ENCODE measurements at regions not wholly inside any gene's neighbourhood (a gene's known extent, or its start where the extent isn't known, plus 50 kb on each side); places are given as distances from the start of the nearest gene placed in this dataset.
A peak's percentile ranks its signal among the peaks of the same experiment; 100 is the strongest.

DNA sequence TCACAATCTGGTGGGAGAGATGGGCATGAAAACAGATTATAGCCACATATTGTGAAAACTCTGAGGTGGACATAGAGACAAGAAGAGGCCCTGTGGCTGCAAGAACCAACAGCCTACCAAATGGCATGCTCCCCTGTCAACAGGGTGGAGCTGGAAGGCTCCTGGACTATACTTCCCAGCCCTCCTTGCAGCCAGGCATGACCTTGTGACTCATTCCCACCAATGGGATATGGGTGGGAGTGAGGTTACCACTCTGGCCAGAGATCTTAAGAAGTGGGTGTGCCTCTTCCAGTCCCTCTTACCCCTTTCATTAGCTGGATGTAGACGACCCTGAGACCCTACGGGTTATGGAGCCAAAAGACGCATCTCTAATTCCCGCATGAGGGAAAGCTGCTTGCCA is 126.4 kb upstream of the ZBED5 start:
- Mint-ChIP-seq H3K9me3 (no peaks in the 10 kb centered on the region), H3K27me3 (no peaks in the 10 kb centered on the region), H3K4me1 (ENCODE audit: low read depth) (no peaks in the 10 kb centered on the region), H3K4me3 (no peak overlapping the region), H3K36me3 (ENCODE audit: low read depth) (no peaks in the 10 kb centered on the region), H3K27ac (no peak overlapping the region)
- ATAC-seq (ENCODE audit: poor library complexity) (no peak), DNase-seq (no peak)
- no peaks in the 10 kb centered on the region for H3K4me1 ChIP-seq (ENCODE audit: insufficient read depth, low read length)
- H3K27me3 ChIP-seq (ENCODE audit: control insufficient read depth in 1 of 2, insufficient read depth in 2 of 2, low read length in 2 of 2) = peaks cover 0 to 4% of the 10 kb centered on the region in 2 experiments
- no peaks in the 10 kb centered on the region for H3K36me3 ChIP-seq (ENCODE audit: insufficient read depth, low read length)
- no peak overlapping the region for H3K4me3 ChIP-seq (ENCODE audit: low read length)
- intact Hi-C loops (cut with DNase I, micrococcal nuclease) = no loop called here
- TF ChIP-seq, protein P1, sequence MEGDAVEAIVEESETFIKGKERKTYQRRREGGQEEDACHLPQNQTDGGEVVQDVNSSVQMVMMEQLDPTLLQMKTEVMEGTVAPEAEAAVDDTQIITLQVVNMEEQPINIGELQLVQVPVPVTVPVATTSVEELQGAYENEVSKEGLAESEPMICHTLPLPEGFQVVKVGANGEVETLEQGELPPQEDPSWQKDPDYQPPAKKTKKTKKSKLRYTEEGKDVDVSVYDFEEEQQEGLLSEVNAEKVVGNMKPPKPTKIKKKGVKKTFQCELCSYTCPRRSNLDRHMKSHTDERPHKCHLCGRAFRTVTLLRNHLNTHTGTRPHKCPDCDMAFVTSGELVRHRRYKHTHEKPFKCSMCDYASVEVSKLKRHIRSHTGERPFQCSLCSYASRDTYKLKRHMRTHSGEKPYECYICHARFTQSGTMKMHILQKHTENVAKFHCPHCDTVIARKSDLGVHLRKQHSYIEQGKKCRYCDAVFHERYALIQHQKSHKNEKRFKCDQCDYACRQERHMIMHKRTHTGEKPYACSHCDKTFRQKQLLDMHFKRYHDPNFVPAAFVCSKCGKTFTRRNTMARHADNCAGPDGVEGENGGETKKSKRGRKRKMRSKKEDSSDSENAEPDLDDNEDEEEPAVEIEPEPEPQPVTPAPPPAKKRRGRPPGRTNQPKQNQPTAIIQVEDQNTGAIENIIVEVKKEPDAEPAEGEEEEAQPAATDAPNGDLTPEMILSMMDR (IDR thresholded peaks at IDR 0.05) = no peak
- CTCF ChIA-PET = interaction anchor here (0.8 kb wide), 1 partner anchor 9 kb away, joined by 3 read pairs; no protein-coding TSS in a partner anchor
- H3K9me3 ChIP-seq (ENCODE audit: control insufficient read depth in 1 of 2, insufficient read depth in 1 of 2, low read length in 2 of 2) = peaks cover 0 to 6% of the 10 kb centered on the region in 2 experiments
- POLR2A ChIA-PET = no interaction called here
- no peak overlapping the region for H3K27ac ChIP-seq (ENCODE audit: low read depth in 1 of 2, low read length in 2 of 2)

DNA sequence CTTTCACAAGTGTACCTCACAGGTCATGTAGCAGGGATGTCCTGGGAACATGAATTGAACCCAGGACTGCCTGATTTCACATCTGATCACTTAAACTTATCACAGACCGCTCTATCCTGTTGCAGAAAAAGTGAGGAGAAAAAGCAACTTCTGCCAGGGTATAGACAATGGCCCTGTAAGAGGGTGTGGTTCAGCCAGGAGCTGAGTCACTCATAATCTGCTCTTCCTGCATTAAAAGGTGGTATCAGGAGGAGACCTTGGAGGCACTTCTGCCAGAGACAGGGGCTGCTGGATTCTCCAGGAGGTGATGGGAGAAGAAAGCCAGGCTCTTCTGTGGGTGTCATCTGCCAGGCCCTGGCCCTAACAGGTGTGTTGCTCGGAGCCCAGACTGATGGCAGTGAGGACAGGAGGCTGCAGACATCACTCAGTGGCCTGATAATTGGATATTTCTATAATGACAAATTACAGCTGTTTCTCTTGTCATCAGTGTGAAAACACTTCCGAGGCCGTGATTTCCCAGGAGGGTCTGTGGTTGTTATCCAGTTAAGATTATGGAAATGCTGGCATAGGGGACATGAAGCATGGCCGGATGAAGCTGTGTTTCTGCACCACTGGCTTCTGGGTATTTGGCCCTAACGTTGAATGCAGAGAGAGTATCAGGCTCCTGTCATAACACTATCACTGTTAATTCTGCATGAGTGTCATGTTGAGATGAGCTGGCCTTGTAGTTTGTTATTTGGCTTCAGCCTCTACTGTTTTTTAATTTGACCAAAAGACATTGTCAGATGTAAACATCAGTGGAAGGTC is 125.1 kb upstream of the ZBED5 start:
- Histone ChIP-seq H3K36me3 (ENCODE audit: insufficient read depth, low read length) (no peaks in the 10 kb centered on the region), H3K27me3 (ENCODE audit: control insufficient read depth in 1 of 2, insufficient read depth in 2 of 2, low read length in 2 of 2) (peaks cover 0 to 4% of the 10 kb centered on the region in 2 experiments), H3K4me3 (ENCODE audit: low read length) (no peak overlapping the region), H3K9me3 (ENCODE audit: control insufficient read depth in 1 of 2, insufficient read depth in 1 of 2, low read length in 2 of 2) (peaks cover 0 to 6% of the 10 kb centered on the region in 2 experiments), H3K4me1 (ENCODE audit: insufficient read depth, low read length) (no peaks in the 10 kb centered on the region), H3K27ac (ENCODE audit: low read depth in 1 of 2, low read length in 2 of 2) (no peak overlapping the region)
- Mint-ChIP-seq H3K36me3 (ENCODE audit: low read depth) (no peaks in the 10 kb centered on the region), H3K27me3 (no peaks in the 10 kb centered on the region), H3K4me3 (no peak overlapping the region), H3K9me3 (no peaks in the 10 kb centered on the region), H3K27ac (no peak overlapping the region), H3K4me1 (ENCODE audit: low read depth) (no peaks in the 10 kb centered on the region)
- TF ChIP-seq, protein P1 (IDR thresholded peaks at IDR 0.05) = no peak
- CTCF ChIA-PET = interaction anchor here (0.7 kb wide), 1 partner anchor 190 kb away, joined by 3 read pairs; no protein-coding TSS in a partner anchor
- POLR2A ChIA-PET = no interaction called here
- intact Hi-C loops (cut with DNase I, micrococcal nuclease) = no loop called here
- no peak for DNase-seq
- no peak for ATAC-seq (ENCODE audit: poor library complexity)

GRCh38 chr11:10979529-10979928 is 121.7 kb upstream of the ZBED5 start:
- H3K4me1 Mint-ChIP-seq (ENCODE audit: low read depth) = no peaks in the 10 kb centered on the region
- Histone ChIP-seq H3K4me1 (ENCODE audit: insufficient read depth, low read length) (no peaks in the 10 kb centered on the region), H3K27ac (ENCODE audit: low read depth in 1 of 2, low read length in 2 of 2) (no peak overlapping the region), H3K27me3 (ENCODE audit: control insufficient read depth in 1 of 2, insufficient read depth in 2 of 2, low read length in 2 of 2) (peaks cover 0 to 4% of the 10 kb centered on the region in 2 experiments), H3K36me3 (ENCODE audit: insufficient read depth, low read length) (no peaks in the 10 kb centered on the region), H3K9me3 (ENCODE audit: control insufficient read depth in 1 of 2, insufficient read depth in 1 of 2, low read length in 2 of 2) (peaks cover 0 to 6% of the 10 kb centered on the region in 2 experiments), H3K4me3 (ENCODE audit: low read length) (no peak overlapping the region)
- no peaks in the 10 kb centered on the region for H3K36me3 Mint-ChIP-seq (ENCODE audit: low read depth)
- H3K27me3 Mint-ChIP-seq = peaks cover 3% of the 10 kb centered on the region
- H3K4me3 Mint-ChIP-seq = no peak overlapping the region
- ChIA-PET POLR2A (no interaction called here), CTCF (interaction anchor here (0.9 kb wide), 1 partner anchor 45 kb away, joined by 3 read pairs; no protein-coding TSS in a partner anchor)
- TF ChIP-seq, protein P1 (IDR thresholded peaks at IDR 0.05) = no peak
- H3K27ac Mint-ChIP-seq = no peak overlapping the region
- H3K9me3 Mint-ChIP-seq = no peaks in the 10 kb centered on the region
- ATAC-seq (ENCODE audit: poor library complexity) (no peak), DNase-seq (peak in 3 of 14 experiments; percentile 5 to 24 (median 19))
- intact Hi-C loops (cut with DNase I, micrococcal nuclease) = no loop called here
